H9 (cell line): ENCODE measurements at regions not wholly inside any gene's neighbourhood (a gene's known extent, or its start where the extent isn't known, plus 50 kb on each side); places are given as distances from the start of the nearest gene placed in this dataset.

ENCODE experiments used
- DNase-seq: peaks from one replicate; pipeline ENCODE4 v3.0.0-alpha.2; 2017
- H2AFZ ChIP-seq: one replicate; pipeline ENCODE4 v1.6.1; 2013; ENCODE audit warnings: mild to moderate bottlenecking, low read length, control low read depth, moderate library complexity
- H2AK5ac ChIP-seq: 2 replicates; pipeline ENCODE4 v1.6.1; 2013; ENCODE audit warnings: low read length, control low read depth, mixed read lengths; ENCODE audit not compliant: insufficient read length
- H2BK120ac ChIP-seq: one replicate; pipeline ENCODE4 v1.6.1; 2013; ENCODE audit warnings: low read depth, mild to moderate bottlenecking, low read length, control low read depth, inconsistent platforms; ENCODE audit not compliant: poor library complexity, severe bottlenecking
- H2BK12ac ChIP-seq: 2 replicates; pipeline ENCODE4 v1.6.1; 2013; ENCODE audit warnings: low read length, control low read depth, mixed read lengths, low read depth; ENCODE audit not compliant: insufficient read length
- H2BK15ac ChIP-seq: 2 replicates; pipeline ENCODE4 v1.6.1; 2013; ENCODE audit warnings: low read depth, low read length, control low read depth
- H2BK20ac ChIP-seq: one replicate; pipeline ENCODE4 v1.6.1; 2013; ENCODE audit warnings: low read depth, mild to moderate bottlenecking, low read length, control low read depth, inconsistent platforms; ENCODE audit not compliant: poor library complexity, severe bottlenecking
- H2BK5ac ChIP-seq: 2 replicates; pipeline ENCODE4 v1.6.1; 2013; ENCODE audit warnings: low read length, control low read depth, mixed read lengths; ENCODE audit not compliant: insufficient read length
- H3K14ac ChIP-seq: 2 replicates; pipeline ENCODE4 v1.6.1; 2013; ENCODE audit warnings: low read length, control low read depth; ENCODE audit not compliant: insufficient read depth
- H3K18ac ChIP-seq: 2 replicates; pipeline ENCODE4 v1.6.1; 2013; ENCODE audit warnings: low read depth, mild to moderate bottlenecking, mixed read lengths, low read length, control low read depth; ENCODE audit not compliant: insufficient read length
- H3K23ac ChIP-seq: 2 replicates; pipeline ENCODE4 v1.6.1; 2013; ENCODE audit warnings: low read length, control low read depth, mixed read lengths, low read depth; ENCODE audit not compliant: insufficient read length
- H3K23me2 ChIP-seq: 2 replicates; pipeline ENCODE4 v1.6.1; 2013; ENCODE audit warnings: low read depth, mild to moderate bottlenecking, mixed read lengths, low read length, control low read depth; ENCODE audit not compliant: insufficient read length, poor library complexity, severe bottlenecking
- H3K27ac ChIP-seq: 2 replicates; pipeline ENCODE4 v1.5.1; 2013; ENCODE audit warnings: low read length, control low read depth, mixed read lengths, low read depth; ENCODE audit not compliant: insufficient read length
- H3K27me3 ChIP-seq: 2 replicates; pipeline ENCODE4 v1.6.1; 2013; ENCODE audit warnings: low read length, control low read depth, inconsistent platforms; ENCODE audit not compliant: insufficient read depth
- H3K4ac ChIP-seq: 2 replicates; pipeline ENCODE4 v1.6.1; 2013; ENCODE audit warnings: low read depth, mild to moderate bottlenecking, control low read depth, inconsistent platforms, low read length, moderate library complexity
- H3K4me1 ChIP-seq: 2 replicates; pipeline ENCODE4 v1.6.1; 2013; ENCODE audit warnings: low read length, control low read depth, inconsistent platforms; ENCODE audit not compliant: insufficient read depth
- H3K4me2 ChIP-seq: 2 replicates; pipeline ENCODE4 v1.6.1; 2013; ENCODE audit warnings: low read length, control low read depth, mixed read lengths; ENCODE audit not compliant: insufficient read length, insufficient read depth
- H3K56ac ChIP-seq: 2 replicates; pipeline ENCODE4 v1.6.1; 2013; ENCODE audit warnings: low read depth, mild to moderate bottlenecking, mixed read lengths, low read length, control low read depth; ENCODE audit not compliant: insufficient read length
- H3K79me1 ChIP-seq: 2 replicates; pipeline ENCODE4 v1.6.1; 2013; ENCODE audit warnings: low read depth, mild to moderate bottlenecking, moderate library complexity, low read length, control low read depth, inconsistent platforms; ENCODE audit not compliant: insufficient read depth, poor library complexity, severe bottlenecking
- H3K79me2 ChIP-seq: 2 replicates; pipeline ENCODE4 v1.6.1; 2013; ENCODE audit warnings: low read length, control low read depth, inconsistent platforms; ENCODE audit not compliant: insufficient read depth
- H3K9ac ChIP-seq: 2 replicates; pipeline ENCODE4 v1.6.1; 2013; ENCODE audit warnings: low read length, control low read depth, mixed read lengths; ENCODE audit not compliant: insufficient read length; ENCODE audit errors: extremely low read depth
- H3K9me3 ChIP-seq: one replicate; pipeline ENCODE4 v1.6.1; 2013; ENCODE audit warnings: low read depth, low read length, inconsistent platforms; ENCODE audit not compliant: control insufficient read depth
- H3T11ph ChIP-seq: one replicate; pipeline ENCODE4 v1.6.1; 2013; ENCODE audit warnings: mild to moderate bottlenecking, low read length, control low read depth, inconsistent platforms
- H4K20me1 ChIP-seq: one replicate; pipeline ENCODE4 v1.6.1; 2013; ENCODE audit not compliant: control insufficient read depth, insufficient read length, insufficient read depth
- H4K5ac ChIP-seq: 2 replicates; pipeline ENCODE4 v1.6.1; 2013; ENCODE audit warnings: low read depth, mild to moderate bottlenecking, mixed read lengths, low read length, control low read depth; ENCODE audit not compliant: insufficient read length
- H4K8ac ChIP-seq: replicated peaks from 2 replicates; pipeline ENCODE4 v1.6.1; 2013; ENCODE audit warnings: low read length, control low read depth, mixed read lengths, low read depth; ENCODE audit not compliant: insufficient read length
- H4K91ac ChIP-seq: 2 replicates; pipeline ENCODE4 v1.6.1; 2013; ENCODE audit warnings: low read depth, mild to moderate bottlenecking, moderate library complexity, mixed read lengths, low read length, control low read depth; ENCODE audit not compliant: insufficient read length
- H3K27ac Mint-ChIP-seq, 3 experiments: 2 replicates in 2 of 3; 3 replicates in 1 of 3; pipeline ENCODE4 v1.8.0; 2020 to 2021; ENCODE audit warnings: mixed read lengths in 3 of 3, mild to moderate bottlenecking in 1 of 3, moderate library complexity in 1 of 3
- H3K27me3 Mint-ChIP-seq: 2 replicates; pipeline ENCODE4 v1.8.0; 2021; ENCODE audit warnings: low read depth, mild to moderate bottlenecking, moderate library complexity, mixed read lengths
- H3K36me3 Mint-ChIP-seq, 3 experiments: 2 replicates in 2 of 3; 3 replicates in 1 of 3; pipeline ENCODE4 v1.8.0; 2020 to 2021; ENCODE audit warnings: low read depth in 3 of 3, mixed read lengths in 3 of 3; ENCODE audit not compliant: insufficient read depth in 1 of 3
- H3K4me1 Mint-ChIP-seq, 2 experiments: 2 replicates each; pipeline ENCODE4 v1.8.0; 2020; ENCODE audit warnings: mixed read lengths in 2 of 2
- H3K4me3 Mint-ChIP-seq, 2 experiments: 2 replicates in 1 of 2; 3 replicates in 1 of 2; pipeline ENCODE4 v1.8.0; 2020 to 2021; ENCODE audit warnings: mild to moderate bottlenecking in 2 of 2, mixed read lengths in 2 of 2, moderate library complexity in 1 of 2
- H3K9me3 Mint-ChIP-seq, 2 experiments: 2 replicates in 1 of 2; 3 replicates in 1 of 2; pipeline ENCODE4 v1.8.0; 2020; ENCODE audit warnings: mild to moderate bottlenecking in 2 of 2, mixed read lengths in 2 of 2, moderate library complexity in 1 of 2
- WGBS: extraction: QIAGEN DNeasy Blood & Tissue Kit; methylation state at CpG from one replicate; pipeline ENCODE4 v1.1.7; 2013; ENCODE audit warnings: missing lambda C conversion rate, low lambda C conversion rate, mixed read lengths; ENCODE audit not compliant: insufficient read length; ENCODE audit errors: extremely low coverage; 5-methylcytosine and 5-hydroxymethylcytosine counted together
- TF ChIP-seq, protein P1 (sequence below): fragments of 200-600 bp; sonication (generic); conservative IDR thresholded peaks from 3 replicates; pipeline ENCODE4 v1.8.0; 2021; ENCODE audit warnings: antibody characterized with exemption, mild to moderate bottlenecking

DNA sequence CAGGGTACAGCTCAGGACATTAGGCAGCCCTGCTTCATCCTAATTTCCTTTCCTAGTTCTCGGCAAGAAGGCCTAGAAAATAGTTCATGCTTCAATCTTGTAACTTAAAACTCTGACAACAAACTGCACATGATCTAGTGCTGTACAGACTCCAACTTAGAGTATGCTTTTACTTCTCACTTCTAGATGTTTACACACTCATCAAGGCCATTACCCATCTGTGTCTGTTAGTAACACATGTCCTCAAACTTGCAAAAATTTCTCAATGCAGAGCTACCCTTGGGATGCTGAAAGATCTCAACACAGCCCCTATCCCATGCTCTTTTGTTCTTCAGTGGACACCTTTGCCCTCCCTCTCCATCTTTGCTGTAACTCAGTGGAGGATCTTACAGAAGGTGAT, 252.0 kb downstream of the OSR1 start:
- H4K20me1 ChIP-seq = no peaks in the 10 kb centered on the region
- no CpG with 5 or more reads among the region's 1 CpG for WGBS
- no peak overlapping the region for H3K9ac ChIP-seq
- H4K8ac ChIP-seq = no peak overlapping the region
- no peaks in the 10 kb centered on the region for H3K9me3 ChIP-seq
- H3K27me3 ChIP-seq = no peaks in the 10 kb centered on the region
- Mint-ChIP-seq H3K27ac (no peak overlapping the region), H3K27me3 (no peaks in the 10 kb centered on the region), H3K9me3 (no peaks in the 10 kb centered on the region), H3K36me3 (no peaks in the 10 kb centered on the region), H3K4me3 (no peak overlapping the region), H3K4me1 (no peaks in the 10 kb centered on the region)
- no peak overlapping the region for H2BK15ac ChIP-seq
- H3K14ac ChIP-seq = no peak overlapping the region
- H3K4me1 ChIP-seq = no peaks in the 10 kb centered on the region
- no peak overlapping the region for H4K91ac ChIP-seq
- H2BK20ac ChIP-seq = no peak overlapping the region
- H3K4ac ChIP-seq = no peak overlapping the region
- H3K27ac ChIP-seq = no peak overlapping the region
- H3K79me1 ChIP-seq = no peaks in the 10 kb centered on the region
- H3K79me2 ChIP-seq = no peaks in the 10 kb centered on the region
- H2AFZ ChIP-seq = no peak overlapping the region
- H3K23me2 ChIP-seq = no peaks in the 10 kb centered on the region
- H3K4me2 ChIP-seq = no peak overlapping the region
- no peak overlapping the region for H3K56ac ChIP-seq
- H2BK12ac ChIP-seq = no peak overlapping the region
- TF ChIP-seq, protein P1, sequence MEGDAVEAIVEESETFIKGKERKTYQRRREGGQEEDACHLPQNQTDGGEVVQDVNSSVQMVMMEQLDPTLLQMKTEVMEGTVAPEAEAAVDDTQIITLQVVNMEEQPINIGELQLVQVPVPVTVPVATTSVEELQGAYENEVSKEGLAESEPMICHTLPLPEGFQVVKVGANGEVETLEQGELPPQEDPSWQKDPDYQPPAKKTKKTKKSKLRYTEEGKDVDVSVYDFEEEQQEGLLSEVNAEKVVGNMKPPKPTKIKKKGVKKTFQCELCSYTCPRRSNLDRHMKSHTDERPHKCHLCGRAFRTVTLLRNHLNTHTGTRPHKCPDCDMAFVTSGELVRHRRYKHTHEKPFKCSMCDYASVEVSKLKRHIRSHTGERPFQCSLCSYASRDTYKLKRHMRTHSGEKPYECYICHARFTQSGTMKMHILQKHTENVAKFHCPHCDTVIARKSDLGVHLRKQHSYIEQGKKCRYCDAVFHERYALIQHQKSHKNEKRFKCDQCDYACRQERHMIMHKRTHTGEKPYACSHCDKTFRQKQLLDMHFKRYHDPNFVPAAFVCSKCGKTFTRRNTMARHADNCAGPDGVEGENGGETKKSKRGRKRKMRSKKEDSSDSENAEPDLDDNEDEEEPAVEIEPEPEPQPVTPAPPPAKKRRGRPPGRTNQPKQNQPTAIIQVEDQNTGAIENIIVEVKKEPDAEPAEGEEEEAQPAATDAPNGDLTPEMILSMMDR = no peak
- H2AK5ac ChIP-seq = no peak overlapping the region
- no peak overlapping the region for H3K18ac ChIP-seq
- H4K5ac ChIP-seq = no peak overlapping the region
- no peak overlapping the region for H3T11ph ChIP-seq
- no peak overlapping the region for H3K23ac ChIP-seq
- H2BK5ac ChIP-seq = no peak overlapping the region
- DNase-seq = no peak
- H2BK120ac ChIP-seq = no peak overlapping the region
